GM06990 (cell line): ENCODE measurements at regions not wholly inside any gene's neighbourhood (a gene's known extent, or its start where the extent isn't known, plus 50 kb on each side); places are given as distances from the start of the nearest gene placed in this dataset.
"Not testable (repeated sequence)": the region's sequence is repeated elsewhere in the genome, so short reads cannot be mapped to it uniquely, and the experiment has no call there.

ENCODE experiments used
- DNase-seq: peaks from one replicate; pipeline ENCODE4 v3.0.0-alpha.2; 2011; ENCODE audit not compliant: insufficient read length; ENCODE audit errors: extremely low read depth
- H3K27me3 ChIP-seq: replicated peaks from 2 replicates; pipeline ENCODE4 v1.6.0; 2011; ENCODE audit warnings: low read length; ENCODE audit not compliant: control insufficient read depth, insufficient read depth
- H3K36me3 ChIP-seq: 2 replicates; pipeline ENCODE4 v1.5.1; 2011; ENCODE audit warnings: low read length; ENCODE audit not compliant: control insufficient read depth, insufficient read depth
- H3K4me3 ChIP-seq: replicated peaks from 2 replicates; pipeline ENCODE4 v1.5.1; 2011; ENCODE audit warnings: low read depth, mild to moderate bottlenecking, control low read depth, low read length
- TF ChIP-seq, protein P1 (sequence below): IDR thresholded peaks from 2 replicates; pipeline ENCODE4 v1.5.1; 2011; ENCODE audit warnings: low read length, control low read depth, mild to moderate bottlenecking, inconsistent platforms; ENCODE audit not compliant: insufficient read depth, poor library complexity, severe bottlenecking

DNA sequence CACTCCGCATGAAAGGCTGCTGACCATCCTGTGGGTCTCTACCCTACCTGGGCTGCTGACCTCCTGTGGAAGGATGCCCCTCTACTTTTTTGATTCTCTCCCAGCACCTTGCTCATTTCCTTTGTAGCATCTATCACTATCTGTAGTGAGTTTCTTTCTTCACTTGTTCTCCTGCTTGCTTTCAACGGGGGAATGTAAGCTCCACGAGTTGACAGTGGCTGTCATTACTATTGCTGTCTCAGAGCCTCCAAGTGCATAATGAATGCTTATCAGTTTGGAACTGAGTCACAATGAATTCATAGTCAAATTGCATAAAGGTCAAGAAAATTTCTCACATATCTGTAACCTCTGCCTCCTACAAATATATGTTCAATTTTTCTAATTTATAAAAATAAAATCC lies 477.7 kb downstream of the PLCL1 start:
- TF ChIP-seq, protein P1, sequence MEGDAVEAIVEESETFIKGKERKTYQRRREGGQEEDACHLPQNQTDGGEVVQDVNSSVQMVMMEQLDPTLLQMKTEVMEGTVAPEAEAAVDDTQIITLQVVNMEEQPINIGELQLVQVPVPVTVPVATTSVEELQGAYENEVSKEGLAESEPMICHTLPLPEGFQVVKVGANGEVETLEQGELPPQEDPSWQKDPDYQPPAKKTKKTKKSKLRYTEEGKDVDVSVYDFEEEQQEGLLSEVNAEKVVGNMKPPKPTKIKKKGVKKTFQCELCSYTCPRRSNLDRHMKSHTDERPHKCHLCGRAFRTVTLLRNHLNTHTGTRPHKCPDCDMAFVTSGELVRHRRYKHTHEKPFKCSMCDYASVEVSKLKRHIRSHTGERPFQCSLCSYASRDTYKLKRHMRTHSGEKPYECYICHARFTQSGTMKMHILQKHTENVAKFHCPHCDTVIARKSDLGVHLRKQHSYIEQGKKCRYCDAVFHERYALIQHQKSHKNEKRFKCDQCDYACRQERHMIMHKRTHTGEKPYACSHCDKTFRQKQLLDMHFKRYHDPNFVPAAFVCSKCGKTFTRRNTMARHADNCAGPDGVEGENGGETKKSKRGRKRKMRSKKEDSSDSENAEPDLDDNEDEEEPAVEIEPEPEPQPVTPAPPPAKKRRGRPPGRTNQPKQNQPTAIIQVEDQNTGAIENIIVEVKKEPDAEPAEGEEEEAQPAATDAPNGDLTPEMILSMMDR, result no peak
- no peak overlapping the region for H3K4me3 ChIP-seq
- DNase-seq, result no peak
- no peaks in the 10 kb centered on the region for H3K36me3 ChIP-seq
- no peaks in the 10 kb centered on the region for H3K27me3 ChIP-seq

DNA sequence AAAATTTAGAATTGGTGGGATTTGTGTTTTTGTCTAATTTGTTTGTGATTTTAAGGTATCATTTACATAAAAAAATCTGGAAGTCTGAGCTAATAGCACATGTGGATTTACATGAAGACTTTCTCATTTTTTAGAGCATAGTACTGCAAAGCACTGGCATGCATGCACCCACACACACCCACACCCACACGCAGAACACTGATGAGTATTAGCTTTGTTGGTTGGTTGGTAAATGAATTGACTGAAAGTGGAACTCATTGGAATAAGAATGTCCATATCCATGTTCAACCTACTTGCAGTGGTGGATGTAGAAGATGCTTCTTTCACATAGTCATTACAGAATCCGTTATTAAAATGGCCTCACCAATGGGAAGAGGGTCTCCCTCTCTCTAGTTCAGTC lies 475.8 kb downstream of the PLCL1 start:
- Histone ChIP-seq H3K27me3 (no peaks in the 10 kb centered on the region), H3K36me3 (no peaks in the 10 kb centered on the region), H3K4me3 (no peak overlapping the region)
- no peak for DNase-seq
- TF ChIP-seq, protein P1, result no peak

DNA sequence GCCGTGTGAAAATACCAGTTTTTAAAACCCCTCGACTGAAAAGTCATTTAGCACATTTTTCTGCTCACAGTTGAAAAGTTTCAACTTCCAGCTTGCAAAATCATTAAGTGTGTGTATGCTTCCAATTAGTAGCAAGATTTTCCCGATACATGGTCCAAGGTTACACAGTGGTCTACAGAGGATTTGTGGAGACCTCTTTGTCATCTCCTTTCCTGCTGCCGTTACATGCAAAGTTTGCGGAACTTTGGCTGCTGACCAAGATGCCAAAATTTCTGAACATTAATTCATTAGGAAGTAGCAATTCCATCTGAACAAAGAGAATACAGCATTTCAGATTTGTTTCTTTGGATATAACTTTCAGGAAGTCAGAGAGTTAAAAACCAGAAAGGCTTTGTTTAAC lies 474.6 kb downstream of the PLCL1 start:
- H3K36me3 ChIP-seq, result no peaks in the 10 kb centered on the region
- no peaks in the 10 kb centered on the region for H3K27me3 ChIP-seq
- no peak for DNase-seq
- no peak overlapping the region for H3K4me3 ChIP-seq
- TF ChIP-seq, protein P1, result no peak

DNA sequence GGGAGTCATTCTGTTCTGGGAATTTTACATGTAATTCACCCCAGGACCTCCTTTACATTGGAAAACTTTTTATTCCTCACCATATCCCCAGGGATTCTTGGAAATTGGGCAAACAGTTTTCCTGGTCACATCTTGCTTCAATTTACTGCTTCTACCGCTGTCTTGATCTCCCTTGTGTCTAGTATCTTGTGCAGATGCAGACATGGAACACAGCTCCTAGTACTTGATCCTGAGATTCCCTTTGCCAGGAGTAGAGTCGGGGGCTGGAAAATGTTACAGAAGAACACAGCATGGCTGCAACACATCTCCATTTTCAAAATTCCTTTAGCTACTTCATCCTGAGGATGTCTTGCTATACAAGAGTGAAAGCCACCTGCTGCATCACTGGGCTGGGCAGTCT lies 472.8 kb downstream of the PLCL1 start:
- no peaks in the 10 kb centered on the region for H3K27me3 ChIP-seq
- no peak for DNase-seq
- no peak overlapping the region for H3K4me3 ChIP-seq
- H3K36me3 ChIP-seq, result no peaks in the 10 kb centered on the region
- TF ChIP-seq, protein P1, result no peak

DNA sequence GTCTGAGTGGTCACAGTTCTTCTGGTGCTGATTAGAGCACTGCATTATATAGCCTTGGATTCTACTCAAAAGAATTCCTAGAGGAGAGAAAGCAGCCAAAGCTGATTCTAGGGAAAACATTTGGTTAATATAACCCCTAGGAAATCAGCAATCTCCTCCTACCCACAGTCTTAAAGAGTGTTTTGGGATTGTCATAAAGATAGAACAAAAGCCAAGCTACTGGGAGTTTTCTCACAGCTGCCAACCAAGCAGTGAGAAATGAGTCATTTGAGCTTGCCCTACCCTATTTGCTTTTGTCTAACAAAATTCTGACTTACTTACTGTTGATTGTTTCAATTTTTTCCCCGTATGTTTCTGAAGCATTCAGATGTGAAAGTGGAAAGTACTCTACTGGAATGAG lies 469.3 kb downstream of the PLCL1 start:
- H3K27me3 ChIP-seq, result no peaks in the 10 kb centered on the region

GRCh38 chr2:198270157-198270556 lies 465.8 kb downstream of the PLCL1 start:
- H3K27me3 ChIP-seq, DNase-seq, H3K4me3 ChIP-seq, H3K36me3 ChIP-seq: not testable (repeated sequence)

More for the DNA sequence above, 469.3 kb downstream of the PLCL1 start:
- TF ChIP-seq, protein P1, result no peak
- H3K4me3 ChIP-seq, result no peak overlapping the region
- DNase-seq, result no peak
- H3K36me3 ChIP-seq, result no peaks in the 10 kb centered on the region
